ENCODE measurements at regions not wholly inside any gene's neighbourhood (a gene's known extent, or its start where the extent isn't known, plus 50 kb on each side); places are given as distances from the start of the nearest gene placed in this dataset.

GRCh38 chr11:15575409-15575808 lies 460.7 kb downstream of the INSC start:
- TF ChIP-seq CTCF (conservative IDR thresholded peaks at IDR 0.05; ENCODE audit: low read depth, low read length) = no peak
- no peak for TF ChIP-seq EZH2 (IDR thresholded peaks at IDR 0.05; ENCODE audit: borderline replicate concordance, low read depth, low read length, poor library complexity, severe bottlenecking)
